ENCODE measurements at regions not wholly inside any gene's neighbourhood (a gene's known extent, or its start where the extent isn't known, plus 50 kb on each side); places are given as distances from the start of the nearest gene placed in this dataset.

DNA sequence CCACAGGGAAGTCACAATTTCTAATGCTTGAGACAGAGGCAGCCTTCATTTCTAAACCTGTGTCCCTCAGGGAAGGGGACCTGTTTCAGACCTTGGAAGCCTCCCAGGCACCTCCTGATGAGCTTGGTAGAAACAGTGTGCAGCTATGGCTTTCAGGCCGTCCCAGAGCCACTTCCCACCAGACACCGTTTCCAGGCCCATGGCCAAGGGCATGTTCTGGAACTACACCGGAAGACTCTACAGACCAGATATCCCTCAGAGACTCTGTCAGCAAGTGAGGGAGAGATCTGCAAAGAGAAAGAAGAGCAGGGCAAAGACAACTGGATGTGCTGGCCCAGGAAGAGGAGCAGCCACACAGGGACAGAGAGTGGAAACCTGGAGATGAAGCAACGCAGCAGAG lies 82.2 kb upstream of the HSPA9 start:
- H3K4me3 ChIP-seq (ENCODE audit: insufficient read depth, low read length), result no peak overlapping the region
- H3K4me2 ChIP-seq (ENCODE audit: insufficient read depth, low read length), result no peak overlapping the region
- H3K27ac ChIP-seq (ENCODE audit: low read depth, low read length), result no peak overlapping the region
- H4K20me1 ChIP-seq (ENCODE audit: insufficient read depth, low read length), result no peaks in the 10 kb centered on the region
- H3K9me3 ChIP-seq (ENCODE audit: low read depth, low read length), result no peaks in the 10 kb centered on the region
- no peak for DNase-seq (ENCODE audit: insufficient read length, low spot score, missing footprints)
- TF ChIP-seq, protein P1, sequence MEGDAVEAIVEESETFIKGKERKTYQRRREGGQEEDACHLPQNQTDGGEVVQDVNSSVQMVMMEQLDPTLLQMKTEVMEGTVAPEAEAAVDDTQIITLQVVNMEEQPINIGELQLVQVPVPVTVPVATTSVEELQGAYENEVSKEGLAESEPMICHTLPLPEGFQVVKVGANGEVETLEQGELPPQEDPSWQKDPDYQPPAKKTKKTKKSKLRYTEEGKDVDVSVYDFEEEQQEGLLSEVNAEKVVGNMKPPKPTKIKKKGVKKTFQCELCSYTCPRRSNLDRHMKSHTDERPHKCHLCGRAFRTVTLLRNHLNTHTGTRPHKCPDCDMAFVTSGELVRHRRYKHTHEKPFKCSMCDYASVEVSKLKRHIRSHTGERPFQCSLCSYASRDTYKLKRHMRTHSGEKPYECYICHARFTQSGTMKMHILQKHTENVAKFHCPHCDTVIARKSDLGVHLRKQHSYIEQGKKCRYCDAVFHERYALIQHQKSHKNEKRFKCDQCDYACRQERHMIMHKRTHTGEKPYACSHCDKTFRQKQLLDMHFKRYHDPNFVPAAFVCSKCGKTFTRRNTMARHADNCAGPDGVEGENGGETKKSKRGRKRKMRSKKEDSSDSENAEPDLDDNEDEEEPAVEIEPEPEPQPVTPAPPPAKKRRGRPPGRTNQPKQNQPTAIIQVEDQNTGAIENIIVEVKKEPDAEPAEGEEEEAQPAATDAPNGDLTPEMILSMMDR (IDR thresholded peaks at IDR 0.05; ENCODE audit: extremely low read depth, low read depth, low read length), result no peak
- H3K79me2 ChIP-seq (ENCODE audit: insufficient read depth, low read length), result no peaks in the 10 kb centered on the region
- H3K4me1 ChIP-seq (ENCODE audit: insufficient read depth, low read length), result peaks cover 8% of the 10 kb centered on the region
- no peaks in the 10 kb centered on the region for H3K36me3 ChIP-seq (ENCODE audit: insufficient read depth, low read length)
- no peak overlapping the region for H2AFZ ChIP-seq (ENCODE audit: low read length)
- no peaks in the 10 kb centered on the region for H3K27me3 ChIP-seq (ENCODE audit: insufficient read depth, low read length)

DNA sequence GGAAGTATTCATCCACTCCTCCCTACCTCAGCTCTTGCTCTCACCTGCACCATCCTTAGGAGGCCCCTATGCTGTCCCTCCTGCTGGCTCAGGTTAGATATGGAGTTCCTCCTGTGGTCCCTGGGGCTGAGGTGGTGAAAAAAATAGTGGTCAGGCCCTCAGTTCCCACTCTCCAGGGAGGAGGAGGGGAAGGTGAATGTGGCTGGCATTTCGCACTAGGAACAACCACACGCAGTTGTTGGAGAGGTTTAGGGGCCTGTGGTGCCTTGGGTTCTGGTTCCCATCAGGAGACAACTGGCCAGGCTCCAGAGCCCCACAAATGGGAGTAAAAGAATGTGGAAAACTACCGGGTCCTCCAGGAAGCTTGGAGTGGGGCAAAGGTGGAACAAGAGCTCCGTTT lies 81.7 kb upstream of the HSPA9 start:
- Histone ChIP-seq H3K27ac (ENCODE audit: low read depth, low read length) (no peak overlapping the region), H2AFZ (ENCODE audit: low read length) (no peak overlapping the region), H3K36me3 (ENCODE audit: insufficient read depth, low read length) (no peaks in the 10 kb centered on the region), H3K27me3 (ENCODE audit: insufficient read depth, low read length) (no peaks in the 10 kb centered on the region), H3K79me2 (ENCODE audit: insufficient read depth, low read length) (no peaks in the 10 kb centered on the region), H3K4me2 (ENCODE audit: insufficient read depth, low read length) (no peak overlapping the region), H3K4me1 (ENCODE audit: insufficient read depth, low read length) (peaks cover 8% of the 10 kb centered on the region), H4K20me1 (ENCODE audit: insufficient read depth, low read length) (no peaks in the 10 kb centered on the region), H3K9me3 (ENCODE audit: low read depth, low read length) (no peaks in the 10 kb centered on the region), H3K4me3 (ENCODE audit: insufficient read depth, low read length) (no peak overlapping the region)
- TF ChIP-seq, protein P1 (IDR thresholded peaks at IDR 0.05; ENCODE audit: extremely low read depth, low read depth, low read length), result no peak
- no peak for DNase-seq (ENCODE audit: insufficient read length, low spot score, missing footprints)

- no peaks in the 10 kb centered on the region for H3K36me3 ChIP-seq (ENCODE audit: insufficient read depth, low read length)
- no peak overlapping the region for H2AFZ ChIP-seq (ENCODE audit: low read length)
- H4K20me1 ChIP-seq (ENCODE audit: insufficient read depth, low read length), result no peaks in the 10 kb centered on the region
- no peak overlapping the region for H3K27ac ChIP-seq (ENCODE audit: low read depth, low read length)
- DNase-seq (ENCODE audit: insufficient read length, low spot score, missing footprints), result no peak
- H3K79me2 ChIP-seq (ENCODE audit: insufficient read depth, low read length), result no peaks in the 10 kb centered on the region
- peaks cover under 1% of the 10 kb centered on the region for H3K27me3 ChIP-seq (ENCODE audit: insufficient read depth, low read length)
- no peaks in the 10 kb centered on the region for H3K9me3 ChIP-seq (ENCODE audit: low read depth, low read length)
- peaks cover 8% of the 10 kb centered on the region for H3K4me1 ChIP-seq (ENCODE audit: insufficient read depth, low read length)
- H3K4me2 ChIP-seq (ENCODE audit: insufficient read depth, low read length), result no peak overlapping the region
- no peak overlapping the region for H3K4me3 ChIP-seq (ENCODE audit: insufficient read depth, low read length)
- TF ChIP-seq, protein P1 (IDR thresholded peaks at IDR 0.05; ENCODE audit: extremely low read depth, low read depth, low read length), result no peak
Measured at GRCh38 chr5:138655530-138656190, 80.5 kb upstream of the HSPA9 start.

DNA sequence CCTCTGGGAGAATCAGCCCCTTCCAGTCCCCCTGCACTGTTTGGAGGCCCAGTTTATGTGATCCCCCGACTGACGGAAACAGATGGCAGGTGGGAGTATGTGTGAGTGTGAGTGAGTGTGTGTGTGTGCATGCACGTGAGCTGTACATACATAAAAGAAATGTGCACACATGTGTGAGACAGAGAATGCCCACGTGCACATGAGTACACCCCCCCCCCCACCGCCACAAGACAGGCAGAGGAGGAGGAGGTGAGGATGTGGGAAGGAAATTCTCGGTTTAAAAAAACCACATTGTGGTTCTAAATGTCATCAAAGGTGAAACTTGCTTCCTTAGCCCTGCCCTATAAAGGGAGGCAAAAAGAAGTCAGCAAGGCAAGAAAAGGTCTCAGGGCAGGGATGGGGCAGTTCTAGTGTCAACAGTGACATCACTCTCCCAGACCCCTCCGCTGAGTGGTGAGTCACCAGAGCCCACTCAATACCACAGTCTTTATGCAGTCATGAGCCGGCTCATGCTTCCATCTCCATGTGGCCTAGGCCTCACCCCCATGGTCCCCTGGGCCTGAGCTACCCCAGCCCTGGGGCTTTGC lies 79.2 kb upstream of the HSPA9 start:
- no peak overlapping the region for H3K4me3 ChIP-seq (ENCODE audit: insufficient read depth, low read length)
- DNase-seq (ENCODE audit: insufficient read length, low spot score, missing footprints), result no peak
- H3K4me2 ChIP-seq (ENCODE audit: insufficient read depth, low read length), result peak overlapping the region; percentile 11
- no peak overlapping the region for H3K27ac ChIP-seq (ENCODE audit: low read depth, low read length)
- peaks cover 3% of the 10 kb centered on the region for H3K27me3 ChIP-seq (ENCODE audit: insufficient read depth, low read length)
- H3K4me1 ChIP-seq (ENCODE audit: insufficient read depth, low read length), result peaks cover 8% of the 10 kb centered on the region
- H3K9me3 ChIP-seq (ENCODE audit: low read depth, low read length), result no peaks in the 10 kb centered on the region
- H3K36me3 ChIP-seq (ENCODE audit: insufficient read depth, low read length), result no peaks in the 10 kb centered on the region
- TF ChIP-seq, protein P1 (IDR thresholded peaks at IDR 0.05; ENCODE audit: extremely low read depth, low read depth, low read length), result no peak
- H3K79me2 ChIP-seq (ENCODE audit: insufficient read depth, low read length), result no peaks in the 10 kb centered on the region
- H2AFZ ChIP-seq (ENCODE audit: low read length), result no peak overlapping the region
- H4K20me1 ChIP-seq (ENCODE audit: insufficient read depth, low read length), result no peaks in the 10 kb centered on the region
